ENCODE measurements at regions not wholly inside any gene's neighbourhood (a gene's known extent, or its start where the extent isn't known, plus 50 kb on each side); places are given as distances from the start of the nearest gene placed in this dataset.

DNA sequence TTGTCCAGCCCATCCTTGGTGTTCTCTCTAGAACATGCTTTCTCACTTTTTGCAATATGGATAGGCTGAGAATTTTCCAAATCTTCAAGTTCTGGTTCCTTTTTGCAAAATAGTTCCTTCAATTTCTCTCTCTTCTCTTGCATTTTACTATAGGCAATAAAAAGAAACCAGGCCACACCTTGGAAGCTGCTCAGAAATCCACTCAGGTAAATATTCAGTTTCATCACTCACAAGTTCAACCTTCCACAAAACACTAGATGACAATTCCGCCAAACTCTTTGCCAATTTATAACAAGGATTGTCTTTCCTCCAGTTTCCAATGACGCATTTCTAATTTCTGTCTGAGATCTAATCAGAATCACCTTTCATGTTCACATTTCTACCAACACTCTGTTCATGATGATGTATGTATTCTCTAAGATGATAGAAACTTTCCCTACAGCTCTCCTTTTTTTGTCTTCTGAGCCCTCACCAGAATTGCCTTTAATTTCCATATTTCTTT, 204.2 kb upstream of the PIK3R1 start:
- TF ChIP-seq, protein P1, sequence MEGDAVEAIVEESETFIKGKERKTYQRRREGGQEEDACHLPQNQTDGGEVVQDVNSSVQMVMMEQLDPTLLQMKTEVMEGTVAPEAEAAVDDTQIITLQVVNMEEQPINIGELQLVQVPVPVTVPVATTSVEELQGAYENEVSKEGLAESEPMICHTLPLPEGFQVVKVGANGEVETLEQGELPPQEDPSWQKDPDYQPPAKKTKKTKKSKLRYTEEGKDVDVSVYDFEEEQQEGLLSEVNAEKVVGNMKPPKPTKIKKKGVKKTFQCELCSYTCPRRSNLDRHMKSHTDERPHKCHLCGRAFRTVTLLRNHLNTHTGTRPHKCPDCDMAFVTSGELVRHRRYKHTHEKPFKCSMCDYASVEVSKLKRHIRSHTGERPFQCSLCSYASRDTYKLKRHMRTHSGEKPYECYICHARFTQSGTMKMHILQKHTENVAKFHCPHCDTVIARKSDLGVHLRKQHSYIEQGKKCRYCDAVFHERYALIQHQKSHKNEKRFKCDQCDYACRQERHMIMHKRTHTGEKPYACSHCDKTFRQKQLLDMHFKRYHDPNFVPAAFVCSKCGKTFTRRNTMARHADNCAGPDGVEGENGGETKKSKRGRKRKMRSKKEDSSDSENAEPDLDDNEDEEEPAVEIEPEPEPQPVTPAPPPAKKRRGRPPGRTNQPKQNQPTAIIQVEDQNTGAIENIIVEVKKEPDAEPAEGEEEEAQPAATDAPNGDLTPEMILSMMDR (IDR thresholded peaks at IDR 0.05), result no peak
- no peak for TF ChIP-seq POLR2A (IDR thresholded peaks at IDR 0.05)
- TF ChIP-seq EP300 (IDR thresholded peaks at IDR 0.05), result no peak
